Uterus (tissue), 2 donors: ENCODE measurements at regions not wholly inside any gene's neighbourhood (a gene's known extent, or its start where the extent isn't known, plus 50 kb on each side); places are given as distances from the start of the nearest gene placed in this dataset.

Experiments used
- CTCF ChIP-seq, 4 experiments: fragments of 200-600 bp in 2 of 4; fragments of 450-650 bp in 2 of 4; sonication (generic) in 2 of 4; IDR thresholded peaks; one replicate each; pipeline ENCODE4 v1.5.1; 2016 to 2019; ENCODE audit warnings: antibody characterized with exemption in 4 of 4, mild to moderate bottlenecking in 2 of 4, moderate library complexity in 1 of 4
- POLR2A ChIP-seq, 2 donors: fragments of 450-650 bp; IDR thresholded peaks; one replicate each; pipeline ENCODE4 v1.6.1; 2016; ENCODE audit warnings: antibody characterized with exemption in 2 of 2, mild to moderate bottlenecking in 1 of 2, moderate library complexity in 1 of 2

GRCh38 chr14:34300882-34301734, 160.9 kb downstream of the SPTSSA start:
- TF ChIP-seq POLR2A (IDR thresholded peaks at IDR 0.05) (no peak), CTCF (IDR thresholded peaks at IDR 0.05) (peak; percentile 37 to 62 (median 48))
